Suprapubic skin (tissue), 4 donors: ENCODE measurements at regions not wholly inside any gene's neighbourhood (a gene's known extent, or its start where the extent isn't known, plus 50 kb on each side); places are given as distances from the start of the nearest gene placed in this dataset.

ENCODE experiments used
- DNase-seq, 2 donors: peaks; one replicate each; pipeline ENCODE4 v3.0.0-alpha.2; 2019; ENCODE audit warnings: low spot score in 2 of 2
- H3K27ac ChIP-seq: fragments of 200-600 bp; sonication (generic); one replicate; pipeline ENCODE4 v1.5.1; 2019
- H3K27me3 ChIP-seq: fragments of 200-600 bp; sonication (generic); one replicate; pipeline ENCODE4 v1.5.1; 2019
- H3K36me3 ChIP-seq: fragments of 200-600 bp; sonication (generic); one replicate; pipeline ENCODE4 v1.5.1; 2019
- H3K4me1 ChIP-seq: fragments of 200-600 bp; sonication (generic); one replicate; pipeline ENCODE4 v1.5.1; 2019
- H3K4me3 ChIP-seq: fragments of 200-600 bp; sonication (generic); one replicate; pipeline ENCODE4 v1.5.1; 2019; ENCODE audit warnings: mild to moderate bottlenecking
- H3K9me3 ChIP-seq: fragments of 200-600 bp; sonication (generic); one replicate; pipeline ENCODE4 v1.5.1; 2019
- EP300 ChIP-seq: sonication (generic); formaldehyde crosslinking; IDR thresholded peaks from one replicate; pipeline ENCODE4 v1.6.1; 2017; ENCODE audit warnings: antibody characterized with exemption
- POLR2A ChIP-seq, 2 donors: fragments of 450-650 bp; IDR thresholded peaks; one replicate each; pipeline ENCODE4 v1.6.1; 2017; ENCODE audit warnings: antibody characterized with exemption in 2 of 2, mild to moderate bottlenecking in 2 of 2, moderate library complexity in 2 of 2
- POLR2AphosphoS5 ChIP-seq, 3 donors: sonication (generic); formaldehyde crosslinking; IDR thresholded peaks; one replicate each; pipeline ENCODE4 v1.6.1; 2017; ENCODE audit warnings: antibody characterized with exemption in 3 of 3
- WGBS: methylation state at CpG from one replicate; pipeline ENCODE4 v1.1.5; 2018; 5-methylcytosine and 5-hydroxymethylcytosine counted together
- TF ChIP-seq, protein P1 (sequence below), 2 donors: fragments of 200-600 bp in 1 of 2; fragments of 450-650 bp in 1 of 2; sonication (generic) in 1 of 2; IDR thresholded peaks; one replicate each; pipeline ENCODE4 v1.5.1; 2016 to 2019; ENCODE audit warnings: antibody characterized with exemption in 2 of 2, mild to moderate bottlenecking in 1 of 2, moderate library complexity in 1 of 2

DNA sequence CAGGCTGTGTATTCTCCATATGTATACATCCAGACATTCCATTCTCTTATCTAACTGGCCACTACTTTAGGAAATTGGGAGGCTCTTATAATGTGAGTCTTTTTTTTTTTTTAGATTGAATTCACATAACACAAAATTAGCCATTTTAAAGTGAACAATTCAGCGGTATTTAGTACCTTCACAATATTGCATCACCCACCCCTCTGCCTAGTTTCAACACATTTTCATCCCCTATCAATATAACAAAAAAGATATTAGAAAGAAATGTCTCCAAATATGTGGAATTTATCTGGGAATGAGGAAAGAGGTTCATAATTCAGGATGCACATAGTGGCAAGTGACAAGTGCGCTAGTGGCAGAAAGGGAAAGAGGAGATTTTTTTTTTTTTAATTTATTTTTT, 228.5 kb downstream of the ICE1 start:
- 99% methylated on average over 2 of the region's 2 CpGs for WGBS
- no peak for DNase-seq
- no peak overlapping the region for H3K27ac ChIP-seq

DNA sequence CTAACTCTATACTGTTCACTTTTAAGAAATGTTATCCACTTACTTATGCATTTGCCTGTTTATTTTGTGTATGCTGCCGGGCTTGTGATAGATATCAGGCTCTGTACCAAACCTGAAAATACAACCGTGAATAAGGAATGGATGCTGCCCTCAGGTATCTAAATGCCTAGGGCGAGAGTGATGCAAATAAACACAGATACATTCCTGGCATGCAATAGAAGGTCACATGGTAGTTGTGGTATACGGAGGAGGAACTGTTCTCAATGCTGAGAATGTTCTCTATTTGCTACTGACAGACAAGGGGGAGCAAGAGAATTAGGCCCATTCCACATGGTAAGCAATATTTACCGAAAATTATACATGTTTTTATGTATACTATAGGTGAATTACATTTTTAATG, 227.8 kb downstream of the ICE1 start:
- no peaks in the 10 kb centered on the region for H3K27me3 ChIP-seq
- H3K27ac ChIP-seq: no peak overlapping the region
- no peaks in the 10 kb centered on the region for H3K9me3 ChIP-seq
- no peak for DNase-seq
- no peaks in the 10 kb centered on the region for H3K4me1 ChIP-seq
- WGBS: 59% methylated on average over 5 of the region's 5 CpGs
- no peak overlapping the region for H3K4me3 ChIP-seq
- H3K36me3 ChIP-seq: no peaks in the 10 kb centered on the region
- TF ChIP-seq, protein P1, sequence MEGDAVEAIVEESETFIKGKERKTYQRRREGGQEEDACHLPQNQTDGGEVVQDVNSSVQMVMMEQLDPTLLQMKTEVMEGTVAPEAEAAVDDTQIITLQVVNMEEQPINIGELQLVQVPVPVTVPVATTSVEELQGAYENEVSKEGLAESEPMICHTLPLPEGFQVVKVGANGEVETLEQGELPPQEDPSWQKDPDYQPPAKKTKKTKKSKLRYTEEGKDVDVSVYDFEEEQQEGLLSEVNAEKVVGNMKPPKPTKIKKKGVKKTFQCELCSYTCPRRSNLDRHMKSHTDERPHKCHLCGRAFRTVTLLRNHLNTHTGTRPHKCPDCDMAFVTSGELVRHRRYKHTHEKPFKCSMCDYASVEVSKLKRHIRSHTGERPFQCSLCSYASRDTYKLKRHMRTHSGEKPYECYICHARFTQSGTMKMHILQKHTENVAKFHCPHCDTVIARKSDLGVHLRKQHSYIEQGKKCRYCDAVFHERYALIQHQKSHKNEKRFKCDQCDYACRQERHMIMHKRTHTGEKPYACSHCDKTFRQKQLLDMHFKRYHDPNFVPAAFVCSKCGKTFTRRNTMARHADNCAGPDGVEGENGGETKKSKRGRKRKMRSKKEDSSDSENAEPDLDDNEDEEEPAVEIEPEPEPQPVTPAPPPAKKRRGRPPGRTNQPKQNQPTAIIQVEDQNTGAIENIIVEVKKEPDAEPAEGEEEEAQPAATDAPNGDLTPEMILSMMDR (IDR thresholded peaks at IDR 0.05): no peak
- TF ChIP-seq POLR2AphosphoS5 (IDR thresholded peaks at IDR 0.05): no peak
- TF ChIP-seq EP300: no peak
- TF ChIP-seq POLR2A (IDR thresholded peaks at IDR 0.05): no peak

More for the DNA sequence above, 228.5 kb downstream of the ICE1 start:
- H3K36me3 ChIP-seq: no peaks in the 10 kb centered on the region
- no peaks in the 10 kb centered on the region for H3K4me1 ChIP-seq
- no peaks in the 10 kb centered on the region for H3K9me3 ChIP-seq
- TF ChIP-seq, protein P1 (IDR thresholded peaks at IDR 0.05): no peak
- no peak for TF ChIP-seq POLR2A (IDR thresholded peaks at IDR 0.05)
- no peak for TF ChIP-seq EP300
- TF ChIP-seq POLR2AphosphoS5 (IDR thresholded peaks at IDR 0.05): no peak
- H3K27me3 ChIP-seq: no peaks in the 10 kb centered on the region
- no peak overlapping the region for H3K4me3 ChIP-seq

DNA sequence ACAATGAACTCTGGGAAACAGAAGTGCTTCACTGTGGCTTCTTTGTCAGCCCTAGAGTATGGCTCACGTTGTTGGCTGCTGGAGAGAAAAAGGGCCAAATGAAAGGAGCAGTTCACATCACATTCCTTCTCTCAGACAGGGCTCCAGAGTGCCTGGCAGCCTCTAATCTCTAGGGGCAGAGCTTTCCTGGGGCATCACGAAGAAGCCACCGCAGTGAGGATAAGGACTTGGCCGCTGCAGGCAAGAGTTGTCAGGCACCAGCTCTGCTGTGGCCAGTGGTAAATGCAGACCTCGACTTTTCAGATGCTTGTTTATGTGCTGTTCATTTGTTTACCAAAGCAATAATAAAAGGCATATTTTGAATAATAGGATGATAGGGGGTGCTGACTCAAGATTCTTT, 227.2 kb downstream of the ICE1 start:
- Histone ChIP-seq H3K4me3 (no peak overlapping the region), H3K27me3 (no peaks in the 10 kb centered on the region), H3K4me1 (no peaks in the 10 kb centered on the region), H3K9me3 (no peaks in the 10 kb centered on the region), H3K27ac (no peak overlapping the region), H3K36me3 (no peaks in the 10 kb centered on the region)
- DNase-seq: no peak
- TF ChIP-seq, protein P1 (IDR thresholded peaks at IDR 0.05): no peak
- TF ChIP-seq POLR2AphosphoS5 (IDR thresholded peaks at IDR 0.05) (no peak), POLR2A (IDR thresholded peaks at IDR 0.05) (no peak), EP300 (no peak)
- 75% methylated on average over 5 of the region's 5 CpGs for WGBS

DNA sequence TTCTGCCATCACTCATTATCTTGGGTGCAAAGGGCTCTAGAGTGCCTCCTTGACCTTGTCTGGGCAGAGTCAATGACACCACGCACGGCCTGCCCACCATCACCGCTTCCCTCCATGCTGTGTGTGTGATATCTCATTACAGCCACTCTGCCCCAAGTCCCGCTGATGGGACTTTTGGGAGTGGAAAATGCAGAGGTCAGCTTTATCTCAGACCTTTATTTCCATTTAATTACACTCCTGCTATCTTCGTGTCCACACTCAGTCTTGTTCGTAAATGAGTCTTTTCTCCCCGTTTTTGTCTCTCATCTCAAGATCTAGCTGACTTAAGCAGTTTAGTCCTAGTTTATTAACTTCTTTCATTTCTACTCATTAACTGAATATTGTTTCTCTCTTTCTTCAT, 226.2 kb downstream of the ICE1 start:
- TF ChIP-seq POLR2AphosphoS5 (IDR thresholded peaks at IDR 0.05): no peak
- TF ChIP-seq, protein P1 (IDR thresholded peaks at IDR 0.05): no peak
- TF ChIP-seq POLR2A (IDR thresholded peaks at IDR 0.05): no peak
- no peak for TF ChIP-seq EP300
- 95% methylated on average over 7 of the region's 7 CpGs for WGBS
- Histone ChIP-seq H3K4me3 (no peak overlapping the region), H3K27ac (no peak overlapping the region), H3K9me3 (no peaks in the 10 kb centered on the region), H3K4me1 (no peaks in the 10 kb centered on the region), H3K27me3 (no peaks in the 10 kb centered on the region), H3K36me3 (no peaks in the 10 kb centered on the region)
- no peak for DNase-seq

DNA sequence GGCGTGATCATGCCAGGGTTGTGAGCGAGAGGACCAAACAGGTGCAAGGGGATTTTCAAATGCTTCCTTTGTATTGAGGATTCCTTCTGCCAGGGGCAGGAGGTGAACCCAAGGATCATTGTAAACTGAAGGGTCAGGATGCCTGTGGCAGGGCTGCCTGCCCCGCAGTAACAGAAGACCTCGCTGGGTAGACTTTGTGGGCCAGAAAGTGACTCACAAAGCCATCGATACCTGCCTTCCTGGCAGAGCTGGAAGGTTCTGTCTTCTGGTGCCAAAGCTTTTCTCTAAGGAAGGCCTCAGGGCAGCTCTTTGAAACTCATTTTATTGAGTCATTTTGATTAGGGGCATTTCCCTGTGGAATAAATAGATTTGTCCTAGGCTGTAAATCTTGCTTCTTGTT, 223.4 kb downstream of the ICE1 start:
- no peaks in the 10 kb centered on the region for H3K4me1 ChIP-seq
- no peak overlapping the region for H3K4me3 ChIP-seq
- TF ChIP-seq, protein P1 (IDR thresholded peaks at IDR 0.05): no peak
- no peak for TF ChIP-seq EP300
- no peak for TF ChIP-seq POLR2A (IDR thresholded peaks at IDR 0.05)
- no peak for TF ChIP-seq POLR2AphosphoS5 (IDR thresholded peaks at IDR 0.05)
- 51% methylated on average over 5 of the region's 5 CpGs for WGBS
- H3K9me3 ChIP-seq: no peaks in the 10 kb centered on the region
- no peaks in the 10 kb centered on the region for H3K36me3 ChIP-seq
- DNase-seq: no peak
- H3K27me3 ChIP-seq: no peaks in the 10 kb centered on the region
- H3K27ac ChIP-seq: no peak overlapping the region
